ENCODE measurements at regions not wholly inside any gene's neighbourhood (a gene's known extent, or its start where the extent isn't known, plus 50 kb on each side); places are given as distances from the start of the nearest gene placed in this dataset.

- Histone ChIP-seq H3F3A (replicated peaks; ENCODE audit: low read depth) (no peaks in the 10 kb centered on the region), H3K79me2 (replicated peaks; ENCODE audit: insufficient read depth) (no peaks in the 10 kb centered on the region), H3K4me1 (ENCODE audit: insufficient read depth) (peaks cover 14% of the 10 kb centered on the region), H4K20me1 (replicated peaks; ENCODE audit: insufficient read depth) (no peaks in the 10 kb centered on the region), H3K36me3 (ENCODE audit: insufficient read depth) (no peaks in the 10 kb centered on the region), H3K9me2 (ENCODE audit: insufficient read depth) (no peaks in the 10 kb centered on the region), H3K4me2 (no peak overlapping the region), H3K27ac (ENCODE audit: low read depth) (no peak overlapping the region), H2AFZ (no peak overlapping the region), H3K27me3 (ENCODE audit: insufficient read depth) (no peaks in the 10 kb centered on the region), H3K4me3 (no peak overlapping the region)
- Mint-ChIP-seq H3K4me1 (peaks cover 5% of the 10 kb centered on the region), H3K27me3 (ENCODE audit: insufficient read depth, low read depth, poor library complexity) (no peaks in the 10 kb centered on the region), H3K9me3 (no peaks in the 10 kb centered on the region), H3K36me3 (ENCODE audit: low read depth) (no peaks in the 10 kb centered on the region), H3K27ac (no peak overlapping the region), H3K4me3 (no peak overlapping the region)
- DNase-seq (ENCODE audit: low spot score), result no peak
- TF ChIP-seq CTCF (conservative IDR thresholded peaks at IDR 0.05; ENCODE audit: low read depth in 2 of 2) (peak in 1 of 2 experiments; percentile 17; a peak in 2 of 4 replicates), ETS1 (IDR thresholded peaks at IDR 0.05) (no peak)
- no peak for ATAC-seq
Measured at GRCh38 chr14:41393512-41393911, 213.2 kb upstream of the LRFN5 start.

GRCh38 chr14:41392226-41392625 lies 214.4 kb upstream of the LRFN5 start:
- H3F3A ChIP-seq (replicated peaks; ENCODE audit: low read depth), result no peaks in the 10 kb centered on the region
- no peak for TF ChIP-seq NANOG (IDR thresholded peaks at IDR 0.05; ENCODE audit: borderline replicate concordance)
- no peak for TF ChIP-seq ETS1 (IDR thresholded peaks at IDR 0.05)
- TF ChIP-seq EZH2phosphoT487 (IDR thresholded peaks at IDR 0.05; ENCODE audit: unreplicated experiment), result no peak
- TF ChIP-seq JUNB (IDR thresholded peaks at IDR 0.05; ENCODE audit: unreplicated experiment), result no peak
- no peaks in the 10 kb centered on the region for H3K36me3 Mint-ChIP-seq (ENCODE audit: low read depth)
- H3K4me3 Mint-ChIP-seq, result no peak overlapping the region
- H3K9me2 ChIP-seq (ENCODE audit: insufficient read depth), result no peaks in the 10 kb centered on the region
- no peak overlapping the region for H2AFZ ChIP-seq
- H3K9me3 Mint-ChIP-seq, result no peaks in the 10 kb centered on the region
- H3K4me3 ChIP-seq, result no peak overlapping the region
- no peaks in the 10 kb centered on the region for H4K20me1 ChIP-seq (replicated peaks; ENCODE audit: insufficient read depth)
- H3K27me3 Mint-ChIP-seq (ENCODE audit: insufficient read depth, low read depth, poor library complexity), result no peaks in the 10 kb centered on the region
- H3K27ac ChIP-seq (ENCODE audit: low read depth), result no peak overlapping the region
- H3K36me3 ChIP-seq (ENCODE audit: insufficient read depth), result no peaks in the 10 kb centered on the region
- no peak overlapping the region for H3K27ac Mint-ChIP-seq
- H3K4me2 ChIP-seq, result no peak overlapping the region
- DNase-seq (ENCODE audit: low spot score), result no peak
- no peaks in the 10 kb centered on the region for H3K4me1 Mint-ChIP-seq
- no peak for ATAC-seq
- no peaks in the 10 kb centered on the region for H3K79me2 ChIP-seq (replicated peaks; ENCODE audit: insufficient read depth)
- peaks cover 5% of the 10 kb centered on the region for H3K4me1 ChIP-seq (ENCODE audit: insufficient read depth)
- H3K27me3 ChIP-seq (ENCODE audit: insufficient read depth), result no peaks in the 10 kb centered on the region

GRCh38 chr14:41389355-41389754 lies 217.3 kb upstream of the LRFN5 start:
- Mint-ChIP-seq H3K4me3 (no peak overlapping the region), H3K27me3 (ENCODE audit: insufficient read depth, low read depth, poor library complexity) (peaks cover 2% of the 10 kb centered on the region), H3K4me1 (no peaks in the 10 kb centered on the region), H3K27ac (no peak overlapping the region), H3K9me3 (no peaks in the 10 kb centered on the region), H3K36me3 (ENCODE audit: low read depth) (no peaks in the 10 kb centered on the region)
- Histone ChIP-seq H3K27ac (ENCODE audit: low read depth) (no peak overlapping the region), H2AFZ (no peak overlapping the region), H3K4me1 (ENCODE audit: insufficient read depth) (no peaks in the 10 kb centered on the region), H3K79me2 (replicated peaks; ENCODE audit: insufficient read depth) (no peaks in the 10 kb centered on the region), H3K4me3 (no peak overlapping the region), H3F3A (replicated peaks; ENCODE audit: low read depth) (no peaks in the 10 kb centered on the region), H3K27me3 (ENCODE audit: insufficient read depth) (no peaks in the 10 kb centered on the region), H4K20me1 (replicated peaks; ENCODE audit: insufficient read depth) (no peaks in the 10 kb centered on the region), H3K9me2 (ENCODE audit: insufficient read depth) (no peaks in the 10 kb centered on the region), H3K4me2 (no peak overlapping the region), H3K36me3 (ENCODE audit: insufficient read depth) (no peaks in the 10 kb centered on the region)
- DNase-seq (ENCODE audit: low spot score), result no peak
- no peak for ATAC-seq
- TF ChIP-seq POLR2AphosphoS5 (IDR thresholded peaks at IDR 0.05; ENCODE audit: low read depth) (no peak), ZNF331 (CRISPR knock-in tag; IDR thresholded peaks at IDR 0.05; ENCODE audit: low read depth) (no peak), JUNB (IDR thresholded peaks at IDR 0.05; ENCODE audit: unreplicated experiment) (no peak), STAT1 (IDR thresholded peaks at IDR 0.05; ENCODE audit: unreplicated experiment) (no peak), CREB1 (CRISPR knock-in tag; IDR thresholded peaks at IDR 0.05; ENCODE audit: low read depth) (no peak)

Data from GM23338 (cell line).